HAP-1 (cell line): ENCODE measurements at regions not wholly inside any gene's neighbourhood (a gene's known extent, or its start where the extent isn't known, plus 50 kb on each side); places are given as distances from the start of the nearest gene placed in this dataset.
"Not testable (repeated sequence)": the region's sequence is repeated elsewhere in the genome, so short reads cannot be mapped to it uniquely, and the experiment has no call there.

Experiments
- DNase-seq, 2 experiments: peaks; one replicate each; pipeline ENCODE4 v3.0.0-alpha.2; 2016 to 2020; ENCODE audit warnings: low spot score in 2 of 2
- H3K27me3 ChIP-seq: fragments of 250-450 bp; sonication (Bioruptor Pico); 2 replicates; pipeline ENCODE4 v1.5.1; 2020; ENCODE audit warnings: low read depth, mild to moderate bottlenecking, moderate library complexity
- H3K36me3 ChIP-seq: fragments of 250-450 bp; sonication (Bioruptor Pico); replicated peaks from 2 replicates; pipeline ENCODE4 v1.5.1; 2020; ENCODE audit warnings: mild to moderate bottlenecking
- H3K4me1 ChIP-seq: fragments of 250-450 bp; sonication (Bioruptor Pico); 2 replicates; pipeline ENCODE4 v1.5.1; 2020; ENCODE audit warnings: mild to moderate bottlenecking
- H3K4me3 ChIP-seq: fragments of 250-450 bp; sonication (Bioruptor Pico); 2 replicates; pipeline ENCODE4 v1.5.1; 2020; ENCODE audit warnings: mild to moderate bottlenecking, moderate library complexity
- H3K9me3 ChIP-seq: fragments of 250-450 bp; sonication (Bioruptor Pico); 2 replicates; pipeline ENCODE4 v1.5.1; 2020; ENCODE audit warnings: mild to moderate bottlenecking, moderate library complexity
- in situ Hi-C: fragments of 300-500 bp; cut with MboI; formaldehyde crosslinking; loops from 3 replicates; pipeline ENCODE4 v1.14.3; 2020; ENCODE audit warnings: low sequenced_read_pairs, inconsistent platforms, mixed read lengths

GRCh38 chr9:19643875-19644274, 145.0 kb downstream of the SLC24A2 start:
- no peak for DNase-seq
- in situ Hi-C loops, result no loop called here
- no peaks in the 10 kb centered on the region for H3K36me3 ChIP-seq
- H3K27me3 ChIP-seq, result peaks cover 3% of the 10 kb centered on the region; the same call in 1 of the 2 replicates
- H3K9me3 ChIP-seq, result no peaks in the 10 kb centered on the region
- no peak overlapping the region for H3K4me3 ChIP-seq
- H3K4me1 ChIP-seq, result no peaks in the 10 kb centered on the region

DNA sequence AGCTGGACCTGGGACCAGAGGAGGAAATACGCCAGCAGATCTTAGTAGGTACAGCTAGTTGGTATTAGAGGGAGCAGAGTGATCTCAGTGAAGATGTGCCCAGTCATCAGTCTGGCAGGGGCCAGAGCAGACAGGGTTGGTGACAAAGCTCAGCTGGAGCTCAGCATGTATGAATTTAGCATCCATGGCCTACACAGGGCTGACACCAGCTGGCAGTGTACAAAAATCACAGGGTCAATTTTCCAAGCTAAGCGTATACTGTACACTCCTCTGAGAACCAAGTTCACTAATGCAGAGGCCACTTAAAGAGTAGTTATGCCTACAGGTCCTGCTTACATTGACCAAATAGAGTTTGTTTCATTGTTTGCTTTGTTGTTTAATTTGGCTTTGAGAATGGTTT, 146.6 kb downstream of the SLC24A2 start:
- Histone ChIP-seq H3K4me1 (no peaks in the 10 kb centered on the region), H3K9me3 (no peaks in the 10 kb centered on the region), H3K27me3 (no peaks in the 10 kb centered on the region), H3K36me3 (no peaks in the 10 kb centered on the region), H3K4me3 (no peak overlapping the region)
- in situ Hi-C loops, result no loop called here
- no peak for DNase-seq

DNA sequence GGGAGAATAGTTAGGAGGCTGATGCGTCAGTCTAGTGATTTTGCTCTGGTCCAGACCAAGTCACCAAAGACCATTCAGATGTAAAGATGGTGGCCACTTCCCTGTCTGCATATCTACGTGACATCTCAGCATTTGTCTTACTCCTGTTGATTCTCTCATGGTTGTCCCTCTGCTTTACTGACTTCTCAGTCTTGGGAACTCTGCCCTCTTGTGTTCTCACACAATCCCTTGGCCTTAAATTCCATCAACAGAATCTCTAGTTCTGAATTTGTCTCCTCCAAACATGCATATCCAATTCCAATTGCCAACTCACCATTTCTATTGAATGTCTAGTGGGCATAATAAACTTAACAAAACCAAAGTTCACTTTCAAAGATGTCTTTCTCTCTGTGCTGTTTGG, 147.8 kb downstream of the SLC24A2 start:
- no peaks in the 10 kb centered on the region for H3K9me3 ChIP-seq
- in situ Hi-C loops, result no loop called here

DNA sequence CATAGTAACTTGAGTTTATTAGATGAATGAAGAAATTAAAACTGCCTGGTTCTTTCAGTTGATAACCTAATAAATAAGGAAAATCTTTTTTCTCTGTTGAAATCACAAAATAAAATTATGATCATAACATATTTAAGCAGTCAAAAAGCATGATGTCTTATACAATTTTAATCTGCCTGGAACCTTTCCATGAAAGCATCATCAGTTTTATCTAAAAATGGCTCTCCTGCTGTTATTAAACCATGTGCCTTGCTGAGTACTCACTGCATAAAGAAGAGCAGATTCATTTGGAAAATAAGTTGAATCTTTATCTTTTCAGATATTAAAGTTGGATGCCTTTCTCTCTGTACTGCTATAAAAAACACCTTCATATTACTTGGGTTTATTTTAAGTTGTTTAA, 148.8 kb downstream of the SLC24A2 start:
- Histone ChIP-seq H3K4me1 (no peaks in the 10 kb centered on the region), H3K27me3 (0 out of 2 replicates have a peak, but pooled peaks cover 3% of the 10 kb centered on the region), H3K9me3 (no peaks in the 10 kb centered on the region), H3K4me3 (no peak overlapping the region), H3K36me3 (no peaks in the 10 kb centered on the region)
- no peak for DNase-seq
- in situ Hi-C loops, result no loop called here

More for the DNA sequence above, 147.8 kb downstream of the SLC24A2 start:
- DNase-seq, result no peak
- Histone ChIP-seq H3K4me1 (no peaks in the 10 kb centered on the region), H3K4me3 (no peak overlapping the region), H3K27me3 (no peaks in the 10 kb centered on the region), H3K36me3 (no peaks in the 10 kb centered on the region)

GRCh38 chr9:19637084-19637483, 151.8 kb downstream of the SLC24A2 start:
- in situ Hi-C loops, result no loop called here
- DNase-seq, result no peak
- Histone ChIP-seq H3K27me3 (0 out of 2 replicates have a peak, but pooled peaks cover 5% of the 10 kb centered on the region), H3K4me1 (no peaks in the 10 kb centered on the region), H3K9me3 (no peaks in the 10 kb centered on the region), H3K4me3 (no peak overlapping the region), H3K36me3 (no peaks in the 10 kb centered on the region)

GRCh38 chr9:19634881-19635280, 154.0 kb downstream of the SLC24A2 start:
- Histone ChIP-seq H3K36me3 (no peaks in the 10 kb centered on the region), H3K9me3 (no peaks in the 10 kb centered on the region), H3K4me3 (no peak overlapping the region), H3K4me1 (no peaks in the 10 kb centered on the region), H3K27me3 (0 out of 2 replicates have a peak, but pooled peaks cover 5% of the 10 kb centered on the region)
- DNase-seq, result no peak
- in situ Hi-C loops, result no loop called here

- no peak for DNase-seq
- no peak overlapping the region for H3K4me3 ChIP-seq
- no peaks in the 10 kb centered on the region for H3K36me3 ChIP-seq
- in situ Hi-C loops, result no loop called here
- peaks cover 8% of the 10 kb centered on the region for H3K27me3 ChIP-seq
- no peaks in the 10 kb centered on the region for H3K4me1 ChIP-seq
- H3K9me3 ChIP-seq, result no peaks in the 10 kb centered on the region
Observed at GRCh38 chr9:19631181-19631580, 157.7 kb downstream of the SLC24A2 start.

- no peaks in the 10 kb centered on the region for H3K9me3 ChIP-seq
- H3K36me3 ChIP-seq, result no peaks in the 10 kb centered on the region
- in situ Hi-C loops, result no loop called here
- H3K4me1 ChIP-seq, result no peaks in the 10 kb centered on the region
- peaks cover 6% of the 10 kb centered on the region for H3K27me3 ChIP-seq
- DNase-seq, result no peak
- no peak overlapping the region for H3K4me3 ChIP-seq
Observed at GRCh38 chr9:19630760-19631159, 158.1 kb downstream of the SLC24A2 start.

GRCh38 chr9:19629488-19629887, 159.3 kb downstream of the SLC24A2 start:
- no peak overlapping the region for H3K4me3 ChIP-seq
- DNase-seq, result no peak
- peaks cover 3% of the 10 kb centered on the region for H3K27me3 ChIP-seq
- in situ Hi-C loops, result no loop called here
- no peaks in the 10 kb centered on the region for H3K9me3 ChIP-seq
- H3K4me1 ChIP-seq, result no peaks in the 10 kb centered on the region
- H3K36me3 ChIP-seq, result no peaks in the 10 kb centered on the region

DNA sequence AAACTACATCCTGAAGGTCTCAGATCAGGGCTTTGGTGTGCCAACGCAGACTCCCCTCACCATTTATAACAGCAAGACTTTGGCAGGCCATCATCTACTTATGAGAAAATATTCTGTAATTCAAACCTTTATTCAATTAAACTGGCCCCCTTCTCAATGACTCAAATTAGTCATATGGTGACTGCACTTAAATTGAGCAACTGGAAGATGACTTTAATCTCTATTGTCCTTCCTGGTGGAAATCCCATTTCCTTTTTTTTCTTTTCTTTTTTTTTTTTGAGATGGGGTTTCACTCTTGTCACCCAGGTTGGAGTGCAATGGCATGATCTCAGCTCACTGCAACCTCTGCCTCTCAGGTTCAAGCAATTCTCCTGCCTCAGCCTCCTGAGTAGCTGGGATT, 163.4 kb downstream of the SLC24A2 start:
- H3K9me3 ChIP-seq, H3K27me3 ChIP-seq, in situ Hi-C loops, H3K36me3 ChIP-seq, H3K4me1 ChIP-seq, H3K4me3 ChIP-seq, DNase-seq: not testable (repeated sequence)

GRCh38 chr9:19624519-19624918, 164.3 kb downstream of the SLC24A2 start:
- Histone ChIP-seq H3K4me1 (no peaks in the 10 kb centered on the region), H3K36me3 (no peaks in the 10 kb centered on the region), H3K9me3 (no peaks in the 10 kb centered on the region), H3K4me3 (no peak overlapping the region), H3K27me3 (peaks cover 7% of the 10 kb centered on the region)
- DNase-seq, result no peak
- in situ Hi-C loops, result no loop called here

- Histone ChIP-seq H3K4me1 (no peaks in the 10 kb centered on the region), H3K9me3 (no peaks in the 10 kb centered on the region), H3K36me3 (no peaks in the 10 kb centered on the region), H3K4me3 (no peak overlapping the region), H3K27me3 (peaks cover 4% of the 10 kb centered on the region; the same call in 1 of the 2 replicates)
- in situ Hi-C loops, result no loop called here
- no peak for DNase-seq
Observed at GRCh38 chr9:19623941-19624340, 164.9 kb downstream of the SLC24A2 start.

GRCh38 chr9:19620326-19620725, 168.5 kb downstream of the SLC24A2 start:
- in situ Hi-C loops, result no loop called here
- H3K4me3 ChIP-seq, result no peak overlapping the region
- peaks cover 4% of the 10 kb centered on the region for H3K27me3 ChIP-seq

DNA sequence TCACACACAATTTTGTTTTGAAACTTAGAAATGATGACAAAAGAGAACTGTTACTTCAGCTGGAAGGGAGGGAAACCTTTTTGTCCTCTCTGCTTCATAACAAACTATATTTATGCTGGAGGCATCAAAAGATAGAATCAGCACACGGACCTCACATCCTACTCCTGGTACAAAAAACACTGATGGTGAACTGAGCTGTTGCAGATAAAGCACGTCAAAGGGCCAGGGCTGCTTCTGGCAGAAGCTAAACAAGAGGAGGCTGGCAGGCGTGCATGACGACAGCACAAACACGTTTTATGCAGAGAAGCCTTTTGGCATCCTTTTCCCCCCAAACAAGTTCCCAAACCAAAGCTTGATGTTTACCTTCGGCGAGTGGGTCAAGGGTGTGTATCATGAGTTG, 169.6 kb downstream of the SLC24A2 start:
- no peaks in the 10 kb centered on the region for H3K4me1 ChIP-seq
- no peaks in the 10 kb centered on the region for H3K36me3 ChIP-seq
- no peak for DNase-seq
- H3K27me3 ChIP-seq, result peaks cover 4% of the 10 kb centered on the region
- H3K9me3 ChIP-seq, result no peaks in the 10 kb centered on the region
- no peak overlapping the region for H3K4me3 ChIP-seq
- in situ Hi-C loops, result no loop called here

More at GRCh38 chr9:19620326-19620725, 168.5 kb downstream of the SLC24A2 start:
- no peaks in the 10 kb centered on the region for H3K9me3 ChIP-seq
- H3K36me3 ChIP-seq, result no peaks in the 10 kb centered on the region
- no peaks in the 10 kb centered on the region for H3K4me1 ChIP-seq
- no peak for DNase-seq

GRCh38 chr9:19618816-19619215, 170.0 kb downstream of the SLC24A2 start:
- H3K4me1 ChIP-seq, result no peaks in the 10 kb centered on the region
- H3K9me3 ChIP-seq, result no peaks in the 10 kb centered on the region
- H3K4me3 ChIP-seq, result no peak overlapping the region
- H3K27me3 ChIP-seq, result peaks cover 4% of the 10 kb centered on the region
- in situ Hi-C loops, result no loop called here
- H3K36me3 ChIP-seq, result no peaks in the 10 kb centered on the region
- DNase-seq, result no peak
